ENCODE measurements at regions not wholly inside any gene's neighbourhood (a gene's known extent, or its start where the extent isn't known, plus 50 kb on each side); places are given as distances from the start of the nearest gene placed in this dataset.

GRCh38 chr18:22883179-22883578 is 49.9 kb upstream of the RBBP8 start:
- Histone ChIP-seq H3K27ac (no peak overlapping the region), H3K9me3 (peaks cover 0 to 2% of the 10 kb centered on the region in 2 donors), H3K36me3 (no peaks in the 10 kb centered on the region), H3K27me3 (no peaks in the 10 kb centered on the region), H3K4me1 (no peaks in the 10 kb centered on the region), H3K4me3 (no peak overlapping the region)
- ATAC-seq (no peak), DNase-seq (no peak)
- intact Hi-C loops (cut with DNase I), result no loop called here
- no peak for TF ChIP-seq CTCF (IDR thresholded peaks at IDR 0.05)
